AG09309 (cell line): ENCODE measurements at regions not wholly inside any gene's neighbourhood (a gene's known extent, or its start where the extent isn't known, plus 50 kb on each side); places are given as distances from the start of the nearest gene placed in this dataset.

ENCODE experiments used
- DNase-seq: peaks from one replicate; pipeline ENCODE4 v3.0.0-alpha.2; 2010; ENCODE audit warnings: low read depth
- H3K4me3 ChIP-seq: 2 replicates; pipeline ENCODE4 v1.5.1; 2011; ENCODE audit warnings: mild to moderate bottlenecking, low read depth, low read length, moderate library complexity; ENCODE audit not compliant: control insufficient read depth
- CTCF ChIP-seq: IDR thresholded peaks from 2 replicates; pipeline ENCODE4 v1.5.1; 2011; ENCODE audit warnings: mild to moderate bottlenecking, low read depth, low read length, inconsistent platforms; ENCODE audit not compliant: insufficient read depth, control insufficient read depth; ENCODE audit errors: missing control alignments

GRCh38 chr5:166342402-166342801, 1949.0 kb upstream of the WWC1 start:
- no peak overlapping the region for H3K4me3 ChIP-seq
- no peak for DNase-seq
- no peak for TF ChIP-seq CTCF

GRCh38 chr5:166346726-166347374, 1944.6 kb upstream of the WWC1 start:
- no peak for DNase-seq
- H3K4me3 ChIP-seq: no peak overlapping the region
- no peak for TF ChIP-seq CTCF

- no peak for TF ChIP-seq CTCF
- H3K4me3 ChIP-seq: no peak overlapping the region
- no peak for DNase-seq
Observed at GRCh38 chr5:166349046-166349445, 1942.4 kb upstream of the WWC1 start.

- TF ChIP-seq CTCF: no peak
- no peak for DNase-seq
- H3K4me3 ChIP-seq: no peak overlapping the region
Observed at GRCh38 chr5:166353580-166353979, 1937.9 kb upstream of the WWC1 start.

- TF ChIP-seq CTCF: no peak
- H3K4me3 ChIP-seq: no peak overlapping the region
- no peak for DNase-seq
Observed at GRCh38 chr5:166354332-166354731, 1937.1 kb upstream of the WWC1 start.

GRCh38 chr5:166356096-166356495, 1935.3 kb upstream of the WWC1 start:
- no peak overlapping the region for H3K4me3 ChIP-seq
- DNase-seq: no peak
- no peak for TF ChIP-seq CTCF

- no peak for DNase-seq
- no peak overlapping the region for H3K4me3 ChIP-seq
- no peak for TF ChIP-seq CTCF
Observed at GRCh38 chr5:166358127-166358830, 1933.2 kb upstream of the WWC1 start.
